SK-N-SH treated with all-trans-retinoic acid at 6 μM for 48 hours (cell line): ENCODE measurements at regions not wholly inside any gene's neighbourhood (a gene's known extent, or its start where the extent isn't known, plus 50 kb on each side); places are given as distances from the start of the nearest gene placed in this dataset.
"Not testable (repeated sequence)": the region's sequence is repeated elsewhere in the genome, so short reads cannot be mapped to it uniquely, and the experiment has no call there.

ENCODE experiments used
- ATAC-seq: fragments of 200-7000 bp; cut with Tn5 transposase; 3 replicates; pipeline ENCODE4 v1.9.1; 2020; ENCODE audit warnings: mild to moderate bottlenecking, moderate library complexity
- ARNTL ChIP-seq: fragments of 450-650 bp; formaldehyde crosslinking; IDR thresholded peaks from 2 replicates; pipeline ENCODE4 v1.5.0; 2020; ENCODE audit warnings: low read depth, mild to moderate bottlenecking, moderate library complexity, borderline replicate concordance
- BACH2 ChIP-seq: fragments of 250-450 bp; sonication (Bioruptor Pico); IDR thresholded peaks from 2 replicates; pipeline ENCODE4 v1.9.0; 2021; ENCODE audit warnings: mild to moderate bottlenecking, borderline replicate concordance
- CREB5 ChIP-seq: fragments of 250-450 bp; sonication (Bioruptor Pico); IDR thresholded peaks from 2 replicates; pipeline ENCODE4 v1.5.1; 2020; ENCODE audit warnings: low read depth, mild to moderate bottlenecking, moderate library complexity
- CSDC2 ChIP-seq: fragments of 250-450 bp; sonication (Bioruptor Pico); IDR thresholded peaks from 2 replicates; pipeline ENCODE4 v1.5.0; 2020; ENCODE audit warnings: mild to moderate bottlenecking, moderate library complexity
- CSRNP3 ChIP-seq: fragments of 250-450 bp; sonication (Bioruptor Pico); IDR thresholded peaks from 2 replicates; pipeline ENCODE4 v1.5.1; 2021; ENCODE audit warnings: mild to moderate bottlenecking, moderate library complexity
- ESRRG ChIP-seq: fragments of 250-450 bp; sonication (Bioruptor Pico); IDR thresholded peaks from 2 replicates; pipeline ENCODE4 v1.6.1; 2021; ENCODE audit warnings: mild to moderate bottlenecking
- GLIS3 ChIP-seq: fragments of 250-450 bp; sonication (Bioruptor Pico); IDR thresholded peaks from 2 replicates; pipeline ENCODE4 v1.5.0; 2020; ENCODE audit warnings: mild to moderate bottlenecking, moderate library complexity
- ISL1 ChIP-seq: fragments of 250-450 bp; sonication (Bioruptor Pico); IDR thresholded peaks from 2 replicates; pipeline ENCODE4 v2.1.2; 2022; ENCODE audit warnings: mild to moderate bottlenecking, moderate library complexity
- OSR1 ChIP-seq: fragments of 250-450 bp; sonication (Bioruptor Pico); IDR thresholded peaks from 2 replicates; pipeline ENCODE4 v1.8.0; 2022; ENCODE audit warnings: moderate library complexity, mild to moderate bottlenecking, inconsistent platforms
- PATZ1 ChIP-seq: fragments of 250-450 bp; sonication (Bioruptor Pico); IDR thresholded peaks from 2 replicates; pipeline ENCODE4 v1.8.0; 2020; ENCODE audit warnings: mild to moderate bottlenecking, moderate library complexity, borderline replicate concordance
- POU6F1 ChIP-seq: fragments of 250-450 bp; sonication (Bioruptor Pico); IDR thresholded peaks from 2 replicates; pipeline ENCODE4 v1.8.0; 2021; ENCODE audit warnings: low read depth, mild to moderate bottlenecking, moderate library complexity, borderline replicate concordance
- PPARA ChIP-seq: fragments of 250-450 bp; sonication (Bioruptor Pico); IDR thresholded peaks from 2 replicates; pipeline ENCODE4 v1.5.0; 2020; ENCODE audit warnings: mild to moderate bottlenecking, borderline replicate concordance
- RARB ChIP-seq: fragments of 250-450 bp; sonication (Bioruptor Pico); IDR thresholded peaks from 2 replicates; pipeline ENCODE4 v1.8.0; 2021; ENCODE audit warnings: mild to moderate bottlenecking, moderate library complexity
- SNAI2 ChIP-seq: fragments of 250-450 bp; sonication (Bioruptor Pico); IDR thresholded peaks from 2 replicates; pipeline ENCODE4 v1.5.0; 2020; ENCODE audit warnings: mild to moderate bottlenecking, moderate library complexity
- TCF4 ChIP-seq: fragments of 250-450 bp; sonication (Bioruptor Pico); IDR thresholded peaks from 2 replicates; pipeline ENCODE4 v1.8.0; 2021; ENCODE audit warnings: mild to moderate bottlenecking, moderate library complexity, borderline replicate concordance
- TOX ChIP-seq: fragments of 250-450 bp; sonication (Bioruptor Pico); IDR thresholded peaks from 2 replicates; pipeline ENCODE4 v1.8.0; 2021; ENCODE audit warnings: mild to moderate bottlenecking, moderate library complexity, borderline replicate concordance
- ZC3H10 ChIP-seq: fragments of 250-450 bp; sonication (Bioruptor Pico); IDR thresholded peaks from 2 replicates; pipeline ENCODE4 v1.5.1; 2021; ENCODE audit warnings: mild to moderate bottlenecking, moderate library complexity
- ZFP3 ChIP-seq: fragments of 250-450 bp; sonication (Bioruptor Pico); IDR thresholded peaks from 2 replicates; pipeline ENCODE4 v1.5.0; 2020; ENCODE audit warnings: mild to moderate bottlenecking, moderate library complexity
- ZFP30 ChIP-seq: fragments of 450-650 bp; formaldehyde crosslinking; IDR thresholded peaks from 2 replicates; pipeline ENCODE4 v1.5.0; 2022; ENCODE audit warnings: mild to moderate bottlenecking, moderate library complexity
- ZNF565 ChIP-seq: fragments of 450-650 bp; formaldehyde crosslinking; conservative IDR thresholded peaks from 2 replicates; pipeline ENCODE4 v1.5.0; 2020; ENCODE audit warnings: low read depth, mild to moderate bottlenecking, moderate library complexity
- ZNF70 ChIP-seq: fragments of 450-650 bp; formaldehyde crosslinking; IDR thresholded peaks from 2 replicates; pipeline ENCODE4 v1.5.0; 2020; ENCODE audit warnings: mild to moderate bottlenecking, moderate library complexity
- ZNF8 ChIP-seq: fragments of 450-650 bp; formaldehyde crosslinking; IDR thresholded peaks from 2 replicates; pipeline ENCODE4 v1.5.0; 2020; ENCODE audit warnings: mild to moderate bottlenecking, moderate library complexity

- no peak for ATAC-seq
- TF ChIP-seq TCF4 (CRISPR knock-in tag) (no peak), CSDC2 (CRISPR knock-in tag) (no peak), CREB5 (CRISPR knock-in tag) (no peak), PPARA (CRISPR knock-in tag) (no peak), BACH2 (no peak), ZC3H10 (CRISPR knock-in tag) (no peak), PATZ1 (CRISPR knock-in tag) (no peak), OSR1 (no peak), TOX (CRISPR knock-in tag) (no peak), ZFP3 (CRISPR knock-in tag) (no peak), ARNTL (CRISPR knock-in tag) (no peak), ZNF70 (CRISPR knock-in tag) (no peak), SNAI2 (CRISPR knock-in tag) (no peak), POU6F1 (CRISPR knock-in tag) (no peak), CSRNP3 (CRISPR knock-in tag) (no peak), ZFP30 (no peak)
- TF ChIP-seq, all 23 proteins: peak for 0
Measured at GRCh38 chr5:118577621-118578020, 410.7 kb downstream of the DTWD2 start.

GRCh38 chr5:118570276-118570675, 418.1 kb downstream of the DTWD2 start:
- not testable (repeated sequence) for ATAC-seq

- not testable (repeated sequence) for ATAC-seq
Measured at GRCh38 chr5:118569596-118569995, 418.8 kb downstream of the DTWD2 start.

- no peak for ATAC-seq
- no peak for TF ChIP-seq ZNF565 (CRISPR knock-in tag)
- TF ChIP-seq POU6F1 (CRISPR knock-in tag), result no peak
Measured at GRCh38 chr5:118565335-118565971, 422.9 kb downstream of the DTWD2 start.

- TF ChIP-seq PPARA (CRISPR knock-in tag), result no peak
- TF ChIP-seq ARNTL (CRISPR knock-in tag), result no peak
- TF ChIP-seq GLIS3 (CRISPR knock-in tag), result no peak
- TF ChIP-seq RARB (CRISPR knock-in tag), result no peak
- TF ChIP-seq ZC3H10 (CRISPR knock-in tag), result no peak
- TF ChIP-seq BACH2, result no peak
- TF ChIP-seq ZFP30, result no peak
- no peak for TF ChIP-seq ISL1 (CRISPR knock-in tag)
- TF ChIP-seq CSDC2 (CRISPR knock-in tag), result no peak
- no peak for TF ChIP-seq ESRRG
- no peak for TF ChIP-seq TOX (CRISPR knock-in tag)
- no peak for TF ChIP-seq ZNF8
- ATAC-seq, result no peak
Measured at GRCh38 chr5:118561971-118562370, 426.4 kb downstream of the DTWD2 start.
